ENCODE measurements at regions not wholly inside any gene's neighbourhood (a gene's known extent, or its start where the extent isn't known, plus 50 kb on each side); places are given as distances from the start of the nearest gene placed in this dataset.

DNA sequence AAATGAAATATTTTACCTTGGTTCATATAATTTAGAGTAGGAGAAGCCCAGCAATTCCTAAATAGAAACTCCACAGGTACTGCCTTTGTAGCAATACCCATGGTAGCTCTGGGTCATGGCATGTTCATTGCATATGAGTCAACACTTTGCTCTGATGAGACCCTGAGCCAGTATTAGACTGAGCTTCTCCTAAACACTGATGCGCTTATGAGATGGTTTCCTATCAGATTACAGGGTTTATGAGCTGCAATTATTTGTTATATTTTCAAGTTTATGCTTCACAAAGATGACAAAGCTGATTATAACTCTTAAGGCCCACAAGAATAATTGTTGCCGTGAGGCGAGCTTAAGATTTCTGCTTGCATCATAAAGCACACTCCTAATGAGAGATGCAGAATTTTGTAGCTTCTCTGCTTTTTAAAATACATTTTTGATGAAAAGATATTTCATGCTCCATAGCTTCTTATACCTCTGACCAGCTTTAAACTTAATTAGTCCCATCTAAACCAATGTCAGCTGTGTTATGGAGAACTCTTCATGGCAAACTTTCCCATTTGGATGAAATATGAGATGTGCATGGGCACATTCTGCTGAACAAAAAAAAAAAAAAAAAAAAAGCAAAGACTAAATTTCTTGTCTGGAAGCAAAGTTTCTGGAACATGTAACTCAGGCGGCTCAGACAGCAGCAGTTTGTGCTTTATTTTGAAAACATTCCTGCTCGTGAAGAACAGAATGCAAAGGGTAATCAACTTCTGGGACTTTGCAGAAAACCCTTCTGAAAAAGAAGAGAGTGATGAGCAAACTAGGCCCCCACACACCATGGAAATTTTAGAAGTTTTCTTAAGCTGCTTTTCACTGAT lies 162.6 kb downstream of the KCNE4 start:
- DNase-seq (no peak), ATAC-seq (no peak)
- Histone ChIP-seq H3K4me1 (no peaks in the 10 kb centered on the region), H3K27ac (no peak overlapping the region), H3K36me3 (no peaks in the 10 kb centered on the region), H3K4me3 (no peak overlapping the region), H3K27me3 (ENCODE audit: low read depth) (no peaks in the 10 kb centered on the region), H3K9me3 (peaks cover 4% of the 10 kb centered on the region)
- TF ChIP-seq CTCF (IDR thresholded peaks at IDR 0.05) = no peak
- intact Hi-C loops (cut with DNase I) = no loop called here

DNA sequence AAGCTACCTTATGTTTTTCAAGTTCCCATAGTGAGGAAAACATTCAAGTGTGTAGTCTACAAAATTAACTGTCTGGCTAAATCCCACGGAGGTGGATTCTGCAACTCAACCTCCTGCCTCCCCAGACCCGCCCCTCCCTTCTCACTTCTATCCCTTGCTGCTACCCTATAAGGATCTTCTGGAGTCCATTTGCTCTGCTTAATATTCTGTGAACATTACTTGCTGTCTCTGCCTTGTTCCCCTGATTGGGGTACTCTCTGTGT lies 163.2 kb downstream of the KCNE4 start:
- no peak for TF ChIP-seq CTCF (IDR thresholded peaks at IDR 0.05)
- H3K27me3 ChIP-seq (ENCODE audit: low read depth) = no peaks in the 10 kb centered on the region
- H3K36me3 ChIP-seq = no peaks in the 10 kb centered on the region
- H3K4me3 ChIP-seq = no peak overlapping the region
- ATAC-seq (no peak), DNase-seq (no peak)
- H3K27ac ChIP-seq = no peak overlapping the region
- H3K4me1 ChIP-seq = no peaks in the 10 kb centered on the region
- peaks cover 4% of the 10 kb centered on the region for H3K9me3 ChIP-seq
- intact Hi-C loops (cut with DNase I) = no loop called here

DNA sequence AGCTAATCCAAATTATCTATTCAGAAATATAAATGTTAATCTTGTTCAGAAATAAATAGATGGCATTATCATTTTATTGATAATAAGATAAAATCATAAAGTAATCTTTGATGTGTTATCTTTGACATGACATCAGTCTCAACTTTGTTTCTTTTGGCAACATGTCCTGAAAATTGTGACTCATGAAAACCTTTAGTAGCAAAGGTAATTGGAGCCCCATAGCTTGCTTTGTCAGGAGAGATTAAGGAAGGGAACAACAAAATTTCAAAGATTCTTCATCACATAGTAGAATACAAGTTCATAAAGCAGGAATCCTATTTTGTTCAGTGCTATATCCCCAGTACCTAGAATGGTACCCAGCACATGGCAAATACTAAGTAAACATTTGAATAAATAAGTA lies 165.4 kb downstream of the KCNE4 start:
- no peak for TF ChIP-seq CTCF (IDR thresholded peaks at IDR 0.05)
- H3K27ac ChIP-seq = no peak overlapping the region
- DNase-seq = no peak

DNA sequence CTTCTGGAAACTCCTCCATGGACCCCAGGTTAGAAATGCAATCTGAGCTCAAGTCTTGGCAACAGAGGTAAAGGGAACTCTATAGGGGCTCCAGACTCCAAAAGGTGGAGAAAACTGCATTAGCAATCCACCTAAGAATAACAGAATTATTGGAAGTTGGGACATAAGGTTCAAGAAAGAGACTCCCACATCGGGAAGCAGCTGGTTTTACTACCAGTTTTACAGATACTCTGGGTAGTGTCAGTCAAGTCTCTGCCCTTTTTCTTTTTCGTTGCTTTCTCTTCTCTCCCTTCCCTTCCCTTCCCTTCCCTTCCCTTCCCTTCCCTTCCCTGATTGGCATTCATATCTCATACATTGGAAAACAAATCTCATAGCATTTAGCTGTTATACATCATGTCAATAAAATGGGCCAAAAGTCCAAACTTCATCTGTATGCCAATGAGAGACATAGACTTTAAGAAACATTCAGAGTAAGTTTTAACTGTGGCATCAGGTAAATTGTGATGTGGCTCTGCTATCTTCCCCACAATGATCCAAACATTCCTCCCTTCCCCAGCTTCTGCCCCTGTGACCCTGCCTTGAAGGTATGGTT lies 166.7 kb downstream of the KCNE4 start:
- no peak for DNase-seq
- Histone ChIP-seq H3K4me1 (no peaks in the 10 kb centered on the region), H3K4me3 (no peak overlapping the region), H3K9me3 (no peaks in the 10 kb centered on the region), H3K27me3 (ENCODE audit: low read depth) (no peaks in the 10 kb centered on the region), H3K27ac (no peak overlapping the region), H3K36me3 (no peaks in the 10 kb centered on the region)
- ATAC-seq = no peak
- no peak for TF ChIP-seq CTCF (IDR thresholded peaks at IDR 0.05)
- intact Hi-C loops (cut with DNase I) = no loop called here

More for the DNA sequence above, 165.4 kb downstream of the KCNE4 start:
- no peaks in the 10 kb centered on the region for H3K36me3 ChIP-seq
- intact Hi-C loops (cut with DNase I) = no loop called here
- no peak for ATAC-seq
- H3K4me1 ChIP-seq = no peaks in the 10 kb centered on the region
- no peaks in the 10 kb centered on the region for H3K9me3 ChIP-seq
- no peaks in the 10 kb centered on the region for H3K27me3 ChIP-seq (ENCODE audit: low read depth)
- H3K4me3 ChIP-seq = no peak overlapping the region

DNA sequence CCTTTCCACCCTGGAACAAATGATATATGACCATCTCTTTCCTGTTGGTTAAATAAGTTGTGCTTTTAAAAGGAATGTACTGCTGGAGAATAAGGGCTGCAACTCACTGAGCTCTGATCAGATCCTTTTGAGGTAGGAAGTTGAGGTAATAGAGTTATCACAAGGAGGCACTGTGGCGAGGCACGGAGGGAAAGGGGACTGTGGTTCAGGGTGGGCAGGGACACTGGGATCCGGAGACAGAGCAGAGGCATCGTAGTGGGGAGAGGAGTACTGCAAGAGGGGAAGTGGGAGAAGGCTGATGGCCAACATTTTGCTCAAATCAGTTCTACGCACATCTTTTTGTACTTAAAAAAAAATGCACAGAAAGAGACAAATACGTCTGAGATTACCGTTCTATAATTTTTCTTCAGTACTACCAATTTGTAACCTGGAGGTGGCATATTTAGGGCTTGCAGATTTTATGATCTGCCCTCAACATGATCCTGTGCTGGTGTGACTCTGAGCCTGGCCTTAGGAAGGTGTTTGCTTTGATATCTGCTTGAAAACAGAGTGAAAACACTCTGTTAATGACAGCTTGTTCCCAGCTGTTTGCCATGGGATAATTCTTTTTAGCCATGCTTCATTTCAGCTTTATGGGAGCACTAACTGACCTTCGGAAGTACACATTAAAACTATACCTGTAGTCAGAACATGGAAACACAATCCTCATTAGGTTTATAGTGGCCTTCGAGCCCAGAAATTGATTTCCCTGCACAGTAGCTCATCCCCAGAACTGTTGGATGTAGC lies 168.1 kb downstream of the KCNE4 start:
- no peaks in the 10 kb centered on the region for H3K27me3 ChIP-seq (ENCODE audit: low read depth)
- H3K27ac ChIP-seq = no peak overlapping the region
- H3K4me1 ChIP-seq = no peaks in the 10 kb centered on the region
- ATAC-seq (no peak), DNase-seq (no peak)
- H3K9me3 ChIP-seq = no peaks in the 10 kb centered on the region
- intact Hi-C loops (cut with DNase I) = no loop called here
- H3K36me3 ChIP-seq = no peaks in the 10 kb centered on the region
- H3K4me3 ChIP-seq = no peak overlapping the region
- no peak for TF ChIP-seq CTCF (IDR thresholded peaks at IDR 0.05)
